Smooth muscle cell (in vitro differentiated cells): ENCODE measurements at regions not wholly inside any gene's neighbourhood (a gene's known extent, or its start where the extent isn't known, plus 50 kb on each side); places are given as distances from the start of the nearest gene placed in this dataset.

Experiments
- DNase-seq: peaks from one replicate; lab custom pipeline; 2025; ENCODE audit not compliant: unreplicated experiment; lab: John Stamatoyannopoulos, UW
- H2AFZ ChIP-seq: fragments of 200-600 bp; sonication (generic); 2 replicates; pipeline ENCODE4 v1.6.0; 2016; ENCODE audit warnings: antibody characterized with exemption, low read depth, mild to moderate bottlenecking
- H3F3A ChIP-seq: fragments of 200-600 bp; sonication (generic); 2 replicates; pipeline ENCODE4 v1.6.0; 2017; ENCODE audit warnings: antibody characterized with exemption, low read depth
- H3K27ac ChIP-seq: fragments of 200-600 bp; sonication (generic); 2 replicates; pipeline ENCODE4 v1.5.1; 2016; ENCODE audit warnings: low read depth, mild to moderate bottlenecking
- H3K27me3 ChIP-seq: fragments of 200-600 bp; sonication (generic); 2 replicates; pipeline ENCODE4 v1.6.1; 2016; ENCODE audit warnings: low read depth, mild to moderate bottlenecking
- H3K36me3 ChIP-seq: fragments of 200-600 bp; sonication (generic); 2 replicates; pipeline ENCODE4 v1.5.1; 2016; ENCODE audit warnings: low read depth
- H3K4me1 ChIP-seq: fragments of 200-600 bp; sonication (generic); 2 replicates; pipeline ENCODE4 v1.5.1; 2016; ENCODE audit warnings: low read depth
- H3K4me2 ChIP-seq: fragments of 200-600 bp; sonication (generic); 2 replicates; pipeline ENCODE4 v1.6.0; 2016; ENCODE audit warnings: mild to moderate bottlenecking
- H3K4me3 ChIP-seq: fragments of 200-600 bp; sonication (generic); 2 replicates; pipeline ENCODE4 v1.5.1; 2016; ENCODE audit warnings: mild to moderate bottlenecking
- H3K79me2 ChIP-seq: fragments of 200-600 bp; sonication (generic); 2 replicates; pipeline ENCODE4 v1.6.0; 2016; ENCODE audit warnings: low read depth, mild to moderate bottlenecking
- H3K9ac ChIP-seq: fragments of 200-600 bp; sonication (generic); 2 replicates; pipeline ENCODE4 v1.6.0; 2016; ENCODE audit warnings: low read depth
- H3K9me3 ChIP-seq: fragments of 200-600 bp; sonication (generic); replicated peaks from 2 replicates; pipeline ENCODE4 v1.5.1; 2016; ENCODE audit warnings: low read depth
- H4K20me1 ChIP-seq: fragments of 200-600 bp; sonication (generic); 2 replicates; pipeline ENCODE4 v1.6.0; 2016; ENCODE audit warnings: low read depth
- WGBS: methylation state at CpG from one replicate; pipeline ENCODE4 v1.1.7; 2016; ENCODE audit warnings: low lambda C conversion rate; 5-methylcytosine and 5-hydroxymethylcytosine counted together
- TF ChIP-seq, protein P1 (sequence below): fragments of 200-600 bp; sonication (generic); IDR thresholded peaks from 2 replicates; pipeline ENCODE4 v1.5.1; 2017; ENCODE audit warnings: borderline replicate concordance, mild to moderate bottlenecking, antibody characterized with exemption; ENCODE audit not compliant: insufficient read depth, poor library complexity, severe bottlenecking

DNA sequence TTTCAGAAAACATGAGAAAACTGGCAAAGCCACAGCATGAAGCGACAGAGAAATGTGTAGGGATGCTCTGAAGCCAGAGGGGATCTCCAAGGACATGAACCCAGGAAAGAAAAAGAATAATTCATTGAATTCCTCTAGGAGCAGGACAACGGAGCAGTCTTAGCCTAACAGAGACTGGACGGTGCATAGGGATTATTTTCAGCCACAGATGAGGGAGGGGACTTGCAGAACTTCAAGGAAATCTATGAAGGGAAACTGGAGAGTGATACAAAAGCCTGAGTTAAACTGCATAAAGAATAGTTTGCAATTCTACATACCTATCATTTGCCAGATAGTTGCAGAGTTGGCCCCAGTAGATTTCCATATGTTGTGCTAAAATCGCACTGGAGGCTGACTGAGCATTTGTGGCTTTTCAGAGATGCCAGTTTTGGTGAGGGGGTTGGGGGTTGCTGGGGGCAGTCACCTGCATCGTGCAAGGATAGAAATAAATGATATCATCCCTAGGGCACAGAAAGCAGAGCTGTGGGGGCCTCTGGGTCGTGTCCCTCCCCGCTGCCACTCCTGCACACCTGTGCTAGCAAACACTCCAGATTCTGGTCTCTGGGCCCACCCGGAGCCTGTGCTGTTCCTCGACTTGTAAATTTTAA lies 443.2 kb upstream of the JARID2 start:
- Histone ChIP-seq H3K27me3 (no peaks in the 10 kb centered on the region), H3K9me3 (no peaks in the 10 kb centered on the region), H2AFZ (no peak overlapping the region), H3K4me1 (no peaks in the 10 kb centered on the region), H3K36me3 (no peaks in the 10 kb centered on the region), H4K20me1 (peaks cover 3% of the 10 kb centered on the region), H3F3A (peaks cover 4% of the 10 kb centered on the region), H3K9ac (no peak overlapping the region), H3K79me2 (no peaks in the 10 kb centered on the region), H3K27ac (no peak overlapping the region), H3K4me2 (no peak overlapping the region), H3K4me3 (no peak overlapping the region)
- TF ChIP-seq, protein P1, sequence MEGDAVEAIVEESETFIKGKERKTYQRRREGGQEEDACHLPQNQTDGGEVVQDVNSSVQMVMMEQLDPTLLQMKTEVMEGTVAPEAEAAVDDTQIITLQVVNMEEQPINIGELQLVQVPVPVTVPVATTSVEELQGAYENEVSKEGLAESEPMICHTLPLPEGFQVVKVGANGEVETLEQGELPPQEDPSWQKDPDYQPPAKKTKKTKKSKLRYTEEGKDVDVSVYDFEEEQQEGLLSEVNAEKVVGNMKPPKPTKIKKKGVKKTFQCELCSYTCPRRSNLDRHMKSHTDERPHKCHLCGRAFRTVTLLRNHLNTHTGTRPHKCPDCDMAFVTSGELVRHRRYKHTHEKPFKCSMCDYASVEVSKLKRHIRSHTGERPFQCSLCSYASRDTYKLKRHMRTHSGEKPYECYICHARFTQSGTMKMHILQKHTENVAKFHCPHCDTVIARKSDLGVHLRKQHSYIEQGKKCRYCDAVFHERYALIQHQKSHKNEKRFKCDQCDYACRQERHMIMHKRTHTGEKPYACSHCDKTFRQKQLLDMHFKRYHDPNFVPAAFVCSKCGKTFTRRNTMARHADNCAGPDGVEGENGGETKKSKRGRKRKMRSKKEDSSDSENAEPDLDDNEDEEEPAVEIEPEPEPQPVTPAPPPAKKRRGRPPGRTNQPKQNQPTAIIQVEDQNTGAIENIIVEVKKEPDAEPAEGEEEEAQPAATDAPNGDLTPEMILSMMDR = no peak
- DNase-seq = no peak
- 82% methylated on average over 9 of the region's 9 CpGs for WGBS

DNA sequence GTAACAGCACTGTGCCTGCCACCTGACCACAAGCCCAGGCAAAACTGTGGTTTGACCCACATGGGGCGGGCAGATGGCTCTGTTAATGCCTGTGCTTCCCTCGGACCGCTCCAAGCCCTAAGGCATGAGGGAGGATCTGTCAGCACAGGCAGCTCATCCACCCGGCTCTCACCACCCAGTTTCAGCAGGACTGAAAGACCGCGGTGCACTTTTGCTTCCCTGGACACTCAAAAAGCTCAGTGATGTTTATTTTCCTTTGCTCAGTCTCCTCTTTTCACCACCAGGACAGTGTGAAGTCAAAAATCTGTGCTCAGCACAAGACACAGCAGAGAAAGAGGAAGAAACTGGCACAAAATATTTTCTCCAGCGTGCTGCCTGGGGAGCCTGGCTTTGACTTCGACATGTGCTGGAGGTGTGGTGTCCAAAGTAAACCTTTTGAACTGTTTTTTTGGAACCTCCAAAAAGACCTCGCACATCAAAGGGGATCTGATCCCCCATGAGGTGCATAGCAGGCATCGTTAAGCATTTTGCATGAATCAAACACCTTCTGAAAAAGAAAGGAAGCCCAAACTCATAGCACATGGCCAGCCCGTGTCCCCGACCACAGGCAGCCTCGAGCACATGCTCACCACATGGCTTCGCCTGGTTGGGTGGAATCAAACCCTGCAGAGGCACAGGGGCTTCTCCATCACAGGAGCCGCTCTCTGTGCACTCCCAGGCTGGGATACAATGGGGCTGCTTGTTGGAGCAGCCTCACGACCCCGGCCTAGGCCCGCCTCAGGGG lies 441.7 kb upstream of the JARID2 start:
- Histone ChIP-seq H3K79me2 (no peaks in the 10 kb centered on the region), H3K4me1 (no peaks in the 10 kb centered on the region), H3F3A (peaks cover 4% of the 10 kb centered on the region), H3K4me2 (peak overlapping the region; percentile 60), H3K9ac (no peak overlapping the region), H3K36me3 (no peaks in the 10 kb centered on the region), H3K4me3 (no peak overlapping the region), H3K9me3 (no peaks in the 10 kb centered on the region), H3K27ac (peak overlapping the region; percentile 37), H4K20me1 (peaks cover 3% of the 10 kb centered on the region), H2AFZ (no peak overlapping the region), H3K27me3 (no peaks in the 10 kb centered on the region)
- TF ChIP-seq, protein P1 = no peak
- 58% methylated on average over 18 of the region's 18 CpGs for WGBS
- DNase-seq = peak; percentile 14

DNA sequence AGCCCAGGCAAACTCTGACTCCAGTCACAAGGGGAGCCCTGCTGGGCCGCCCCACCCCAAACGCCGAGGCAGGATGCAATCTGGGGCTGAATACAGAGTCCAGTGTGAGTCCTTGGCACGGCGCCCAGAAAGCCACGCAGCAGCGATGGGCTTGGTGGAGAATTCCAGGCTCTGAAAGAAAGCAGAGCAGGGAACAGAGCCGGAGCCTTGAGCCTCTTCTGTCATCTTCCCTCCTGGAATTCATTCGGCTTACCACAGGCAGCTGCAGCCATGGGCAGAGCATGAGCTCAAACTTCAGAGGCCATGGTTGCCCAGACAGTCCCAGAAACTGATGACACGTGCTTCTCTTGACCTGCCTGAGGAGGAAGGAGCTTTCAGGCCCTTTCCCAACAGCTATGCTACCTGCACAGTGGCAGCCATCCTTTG lies 441.1 kb upstream of the JARID2 start:
- Histone ChIP-seq H3K27me3 (no peaks in the 10 kb centered on the region), H3K79me2 (no peaks in the 10 kb centered on the region), H4K20me1 (peaks cover 3% of the 10 kb centered on the region), H3K4me1 (no peaks in the 10 kb centered on the region), H3K9me3 (no peaks in the 10 kb centered on the region), H2AFZ (no peak overlapping the region), H3K4me3 (no peak overlapping the region), H3K4me2 (peak overlapping the region; percentile 60), H3K27ac (peak overlapping the region; percentile 37), H3K36me3 (no peaks in the 10 kb centered on the region), H3K9ac (no peak overlapping the region), H3F3A (peaks cover 4% of the 10 kb centered on the region)
- DNase-seq = peak; percentile 72
- 15% methylated on average over 10 of the region's 10 CpGs for WGBS
- TF ChIP-seq, protein P1 = no peak

DNA sequence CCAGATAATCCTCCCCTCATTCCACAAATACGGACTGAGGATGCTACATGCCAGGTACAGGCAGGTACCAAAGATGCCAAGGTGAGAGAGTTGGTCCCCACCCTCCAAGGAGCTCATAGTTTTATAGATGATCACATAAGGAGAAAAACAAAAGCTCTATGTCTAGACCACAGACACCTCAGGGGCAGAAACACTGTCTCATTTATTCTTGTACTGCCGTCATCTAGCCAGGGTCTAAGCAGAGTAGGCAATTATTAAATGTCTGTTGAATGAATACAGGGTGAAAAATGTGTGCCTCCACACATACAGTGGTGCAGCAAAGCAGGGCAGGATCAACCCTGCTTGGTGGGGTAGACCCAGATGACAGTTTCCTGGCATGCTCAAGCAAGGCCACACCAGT lies 439.8 kb upstream of the JARID2 start:
- Histone ChIP-seq H3K4me3 (no peak overlapping the region), H3K79me2 (no peaks in the 10 kb centered on the region), H3K27me3 (no peaks in the 10 kb centered on the region), H3K9me3 (no peaks in the 10 kb centered on the region), H3K36me3 (no peaks in the 10 kb centered on the region), H3F3A (peaks cover 4% of the 10 kb centered on the region), H3K4me1 (no peaks in the 10 kb centered on the region), H3K4me2 (no peak overlapping the region), H4K20me1 (peaks cover 3% of the 10 kb centered on the region), H3K9ac (no peak overlapping the region), H2AFZ (no peak overlapping the region), H3K27ac (no peak overlapping the region)
- 88% methylated on average over 2 of the region's 2 CpGs for WGBS
- TF ChIP-seq, protein P1 = no peak
- no peak for DNase-seq
